Uterus (tissue), 2 donors: ENCODE measurements at regions not wholly inside any gene's neighbourhood (a gene's known extent, or its start where the extent isn't known, plus 50 kb on each side); places are given as distances from the start of the nearest gene placed in this dataset.

Experiments
- CTCF ChIP-seq, 4 experiments: fragments of 200-600 bp in 2 of 4; fragments of 450-650 bp in 2 of 4; sonication (generic) in 2 of 4; IDR thresholded peaks; one replicate each; pipeline ENCODE4 v1.5.1; 2016 to 2019; ENCODE audit warnings: antibody characterized with exemption in 4 of 4, mild to moderate bottlenecking in 2 of 4, moderate library complexity in 1 of 4
- POLR2A ChIP-seq, 2 donors: fragments of 450-650 bp; IDR thresholded peaks; one replicate each; pipeline ENCODE4 v1.6.1; 2016; ENCODE audit warnings: antibody characterized with exemption in 2 of 2, mild to moderate bottlenecking in 1 of 2, moderate library complexity in 1 of 2

DNA sequence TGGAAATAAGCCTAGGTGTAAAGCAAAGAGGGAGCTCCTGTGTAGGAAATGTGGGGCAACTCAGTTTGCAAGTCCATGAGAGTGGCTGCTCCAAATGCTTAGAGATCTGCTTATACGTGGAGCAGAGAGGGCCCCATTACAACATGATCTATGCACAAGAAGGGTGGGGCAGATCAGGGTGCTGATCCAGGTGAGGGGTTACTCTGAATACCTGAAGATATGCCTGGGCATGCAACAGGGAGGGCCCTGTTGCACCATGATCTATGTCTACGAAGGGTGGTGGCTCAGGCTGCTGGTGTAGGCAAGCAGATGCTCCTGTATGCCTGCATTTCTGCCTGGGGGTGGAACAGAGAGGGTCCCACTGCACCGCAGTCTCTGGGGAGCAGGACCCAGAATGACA lies 1121.2 kb downstream of the RAPGEF2 start:
- no peak for TF ChIP-seq POLR2A (IDR thresholded peaks at IDR 0.05)
- no peak for TF ChIP-seq CTCF (IDR thresholded peaks at IDR 0.05)
